ENCODE measurements at regions not wholly inside any gene's neighbourhood (a gene's known extent, or its start where the extent isn't known, plus 50 kb on each side); places are given as distances from the start of the nearest gene placed in this dataset.

DNA sequence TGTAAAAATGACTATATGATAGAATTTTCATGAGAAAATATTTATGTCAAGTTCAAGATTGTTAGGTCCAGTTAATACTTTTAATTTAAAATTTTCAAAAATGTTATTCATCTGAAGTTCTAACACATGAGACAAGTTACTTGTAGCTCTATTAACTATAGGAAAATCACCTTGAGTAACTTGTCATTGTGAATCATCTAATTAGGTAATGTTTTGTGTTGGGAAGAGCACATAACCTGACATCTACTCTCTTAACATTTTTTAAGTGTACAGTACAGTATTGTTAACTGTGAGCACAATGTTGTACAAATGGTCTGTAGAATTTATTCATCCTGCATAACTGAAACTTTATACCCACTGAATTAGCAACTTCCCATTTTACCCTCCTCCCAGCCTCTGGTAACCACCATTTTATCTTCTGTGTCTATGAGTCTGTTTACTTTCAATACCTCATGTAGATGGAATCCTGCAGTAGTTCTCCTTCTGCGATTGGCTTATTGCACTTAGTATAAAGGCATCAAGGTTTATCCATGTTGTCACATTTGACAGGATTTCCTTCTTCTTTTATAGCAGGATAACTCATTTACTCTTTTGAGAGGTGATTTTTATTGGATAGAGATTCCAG is 54.6 kb downstream of the ARL4A start:
- no peak overlapping the region for H3K4me3 ChIP-seq (ENCODE audit: low read depth, low read length)

GRCh38 chr7:12746211-12746610 is 58.8 kb downstream of the ARL4A start:
- no peak overlapping the region for H3K4me3 ChIP-seq (ENCODE audit: low read depth, low read length)

GRCh38 chr7:12747687-12748306 is 60.4 kb downstream of the ARL4A start:
- H3K4me3 ChIP-seq (ENCODE audit: low read depth, low read length): no peak overlapping the region

DNA sequence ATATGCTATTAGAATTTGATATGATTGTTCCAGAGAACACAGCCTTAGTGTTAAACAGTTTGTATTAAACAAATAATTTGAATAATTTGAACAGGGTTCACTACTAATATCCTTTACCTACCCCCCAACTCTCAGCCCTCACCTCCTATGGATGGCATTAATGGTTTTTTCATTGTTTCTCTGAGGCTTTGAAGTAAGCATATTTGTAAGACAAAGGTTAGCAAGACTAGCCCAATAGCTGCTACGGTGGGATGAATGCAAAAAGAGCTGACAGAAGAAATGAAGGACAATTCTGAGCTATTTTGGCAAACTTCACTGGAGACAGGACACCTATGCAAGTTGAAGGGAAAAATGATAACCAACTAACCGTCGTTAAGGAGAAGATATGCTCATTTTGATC is 61.6 kb downstream of the ARL4A start:
- H3K4me3 ChIP-seq (ENCODE audit: low read depth, low read length): no peak overlapping the region

DNA sequence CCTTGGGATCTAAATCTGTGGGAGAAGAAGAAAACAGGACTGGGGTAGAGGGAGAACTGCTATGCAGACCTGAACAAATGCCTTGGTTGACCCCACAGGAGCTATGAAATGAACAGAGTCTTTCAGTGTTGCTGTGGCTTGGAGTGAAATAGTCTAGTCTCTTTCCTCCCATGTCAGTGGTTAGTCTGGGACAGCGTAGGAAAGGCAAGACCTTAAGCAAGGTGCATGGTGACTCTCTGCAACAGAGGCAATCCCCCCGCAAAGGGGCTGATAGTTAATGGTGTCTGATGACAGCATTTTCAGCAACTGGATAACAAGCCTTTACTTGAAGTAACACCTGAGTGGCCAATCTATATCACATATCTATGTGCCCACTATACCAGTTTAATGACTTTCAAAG is 62.3 kb downstream of the ARL4A start:
- H3K4me3 ChIP-seq (ENCODE audit: low read depth, low read length): no peak overlapping the region

GRCh38 chr7:12751764-12752163 is 64.3 kb downstream of the ARL4A start:
- no peak overlapping the region for H3K4me3 ChIP-seq (ENCODE audit: low read depth, low read length)

DNA sequence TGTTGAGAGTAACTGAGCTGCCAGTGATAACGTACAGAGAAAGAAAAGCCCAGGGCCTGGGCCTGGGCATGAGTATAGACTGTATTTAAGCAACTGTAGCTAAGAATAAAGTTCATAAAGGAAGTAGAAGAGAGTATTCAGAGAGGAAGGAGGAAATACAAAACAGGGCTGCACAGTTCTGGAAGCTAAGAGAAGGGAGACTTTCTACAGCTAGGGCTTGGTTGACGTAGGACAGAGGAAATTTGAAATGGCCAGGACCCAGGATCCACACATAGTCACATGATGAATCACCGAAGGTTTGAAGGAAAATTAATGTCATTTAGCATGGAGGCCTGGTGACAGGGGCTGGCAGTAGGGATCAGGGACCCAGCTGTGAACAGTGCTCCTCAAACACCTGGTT is 66.7 kb downstream of the ARL4A start:
- no peak overlapping the region for H3K4me3 ChIP-seq (ENCODE audit: low read depth, low read length)

DNA sequence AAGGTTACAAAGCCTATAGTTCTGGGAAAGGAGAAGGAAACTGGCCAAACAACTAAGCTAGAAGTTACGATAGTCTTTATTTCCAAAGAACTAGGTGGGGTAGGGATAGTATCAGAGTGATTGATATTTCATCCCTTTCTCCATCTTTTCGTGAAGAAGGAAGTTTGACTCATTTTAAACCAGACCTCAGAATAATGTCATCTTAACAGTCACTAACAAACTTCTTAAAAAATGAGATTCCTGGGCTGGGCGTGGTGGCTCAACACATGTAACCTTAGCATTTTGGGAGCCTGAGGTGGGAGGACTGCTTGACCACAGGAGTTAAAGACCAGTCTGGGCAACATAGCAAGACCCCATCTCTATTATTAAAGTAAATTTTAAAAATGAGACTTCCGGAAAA is 69.4 kb downstream of the ARL4A start:
- H3K4me3 ChIP-seq (ENCODE audit: low read depth, low read length): no peak overlapping the region

- H3K4me3 ChIP-seq (ENCODE audit: low read depth, low read length): no peak overlapping the region
Observed at GRCh38 chr7:12757443-12757842, 70.0 kb downstream of the ARL4A start.

GRCh38 chr7:12759151-12759550 is 71.7 kb downstream of the ARL4A start:
- no peak overlapping the region for H3K4me3 ChIP-seq (ENCODE audit: low read depth, low read length)

DNA sequence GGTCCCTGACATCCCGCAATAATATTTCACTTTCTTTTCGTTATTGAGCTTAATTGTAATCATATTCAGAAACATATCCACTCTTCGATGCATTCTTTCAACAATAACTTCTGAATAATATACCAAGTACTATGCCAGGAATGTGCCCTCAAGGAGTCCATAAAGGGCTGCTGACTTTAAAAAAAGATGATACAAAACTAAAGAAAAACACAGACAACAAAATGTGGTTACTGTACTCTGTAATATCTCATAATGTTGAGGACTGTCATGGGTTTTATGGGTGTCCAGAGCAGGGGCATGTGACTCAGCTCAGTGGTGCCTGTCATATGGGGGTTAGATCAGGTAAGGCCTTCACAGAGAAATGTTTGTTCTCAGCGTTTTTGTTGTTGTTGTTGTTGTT is 73.7 kb downstream of the ARL4A start:
- H3K4me3 ChIP-seq (ENCODE audit: low read depth, low read length): no peak overlapping the region

GRCh38 chr7:12761691-12762090 is 74.3 kb downstream of the ARL4A start:
- no peak overlapping the region for H3K4me3 ChIP-seq (ENCODE audit: low read depth, low read length)

DNA sequence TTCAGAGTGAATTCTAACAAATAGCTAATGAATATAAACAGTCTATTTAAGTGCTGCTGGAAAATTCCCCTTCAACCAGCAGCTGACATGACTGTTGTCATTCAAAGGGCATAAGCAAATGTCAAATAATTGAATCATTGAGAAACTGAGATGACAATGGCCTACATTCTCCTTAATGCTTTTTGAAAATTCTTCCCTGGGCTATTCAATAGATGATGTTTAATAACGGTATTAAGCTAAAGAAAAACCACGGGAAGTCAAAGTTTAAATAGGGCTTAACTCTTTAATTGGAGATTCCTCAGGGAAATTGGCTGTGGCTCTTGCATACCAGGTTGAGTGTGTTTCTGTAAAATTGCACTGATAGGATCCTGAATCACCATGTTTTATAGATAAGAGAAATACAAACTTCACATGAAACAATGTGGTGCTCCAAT is 77.0 kb downstream of the ARL4A start:
- no peak overlapping the region for H3K4me3 ChIP-seq (ENCODE audit: low read depth, low read length)

GRCh38 chr7:12765431-12766100 is 78.1 kb downstream of the ARL4A start:
- no peak overlapping the region for H3K4me3 ChIP-seq (ENCODE audit: low read depth, low read length)

- H3K4me3 ChIP-seq (ENCODE audit: low read depth, low read length): no peak overlapping the region
Observed at GRCh38 chr7:12766416-12766815, 79.0 kb downstream of the ARL4A start.

DNA sequence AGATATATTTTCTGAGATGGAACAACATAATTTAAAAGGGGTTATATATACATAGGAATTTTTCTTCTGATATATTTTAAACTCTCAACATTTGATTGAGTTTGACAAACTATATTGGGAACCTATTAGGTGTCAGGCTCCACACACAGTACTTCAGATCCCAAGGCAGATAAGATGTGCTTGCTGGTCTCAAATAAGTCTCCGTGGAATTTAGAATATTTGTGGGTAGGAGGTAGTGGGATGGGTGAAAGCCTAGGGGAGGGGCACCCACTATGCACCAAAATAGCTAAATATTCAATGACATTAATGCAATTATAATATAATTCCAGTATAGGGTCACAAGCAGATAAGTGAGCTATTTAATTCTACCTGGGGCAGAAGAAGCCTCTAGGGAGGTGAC is 81.5 kb downstream of the ARL4A start:
- no peak overlapping the region for H3K4me3 ChIP-seq (ENCODE audit: low read depth, low read length)

DNA sequence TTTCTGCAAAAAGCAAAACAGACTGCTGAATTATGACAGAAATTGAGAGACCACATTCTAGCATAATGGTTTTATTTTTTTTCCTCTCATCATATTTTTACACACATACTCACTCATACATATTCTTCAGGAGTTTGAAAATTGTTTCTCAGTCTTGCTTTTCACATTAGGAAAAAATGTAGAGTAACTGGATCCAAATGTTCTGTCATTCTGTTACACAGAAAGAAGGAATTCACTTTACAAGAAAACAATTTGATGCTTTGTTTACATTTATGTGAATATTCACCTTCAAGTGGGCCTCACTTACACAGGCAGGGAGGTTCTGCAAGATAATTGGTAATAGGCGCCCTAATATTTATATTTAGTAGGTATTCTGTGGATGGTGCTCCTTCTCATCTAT is 82.0 kb downstream of the ARL4A start:
- no peak overlapping the region for H3K4me3 ChIP-seq (ENCODE audit: low read depth, low read length)

- H3K4me3 ChIP-seq (ENCODE audit: low read depth, low read length): no peak overlapping the region
Observed at GRCh38 chr7:12770227-12770975, 83.0 kb downstream of the ARL4A start.

DNA sequence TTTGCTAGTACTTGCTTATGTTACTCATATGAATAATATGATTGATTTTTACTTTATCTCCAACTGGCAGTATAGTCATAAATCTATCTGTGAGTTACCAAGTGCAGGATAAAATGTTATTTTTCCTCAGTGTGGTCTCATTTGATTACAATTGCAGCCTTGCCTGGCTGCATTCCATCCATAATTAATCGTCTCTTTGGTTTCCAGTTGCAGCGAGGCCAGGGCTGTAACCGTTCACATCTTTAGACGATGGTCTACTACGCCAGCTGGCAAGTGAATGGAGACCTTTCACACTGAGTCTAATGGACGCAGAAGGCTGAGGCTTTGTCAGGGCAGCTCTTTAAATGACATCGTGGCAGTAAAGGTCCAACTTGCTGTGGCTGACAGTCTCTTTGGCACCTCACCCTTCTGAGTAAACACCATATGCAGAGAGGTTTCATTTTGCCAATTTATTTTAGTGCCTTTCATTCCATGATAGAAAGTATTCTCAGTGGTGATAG is 84.0 kb downstream of the ARL4A start:
- H3K4me3 ChIP-seq (ENCODE audit: low read depth, low read length): no peak overlapping the region

DNA sequence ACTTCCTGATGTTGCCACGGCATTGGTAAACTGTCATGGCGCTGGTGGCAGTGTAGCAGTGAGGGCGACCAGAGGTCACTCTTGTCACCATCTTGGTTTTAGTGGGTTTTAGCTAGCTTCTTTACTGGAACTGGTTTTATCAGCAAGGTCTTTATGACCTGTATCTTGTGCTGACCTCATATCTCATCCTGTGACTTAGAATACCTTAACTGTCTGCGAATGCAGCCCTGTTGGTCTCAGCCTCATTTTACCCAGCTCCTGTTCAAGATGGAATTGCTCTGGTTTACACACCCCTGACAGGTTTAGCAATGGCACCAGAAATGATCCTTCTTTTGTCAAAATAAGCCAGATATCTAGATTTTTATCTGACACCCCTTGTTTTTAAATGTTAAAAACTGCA is 85.3 kb downstream of the ARL4A start:
- H3K4me3 ChIP-seq (ENCODE audit: low read depth, low read length): no peak overlapping the region

- H3K4me3 ChIP-seq (ENCODE audit: low read depth, low read length): no peak overlapping the region
Observed at GRCh38 chr7:12777257-12777656, 89.8 kb downstream of the ARL4A start.

- H3K4me3 ChIP-seq (ENCODE audit: low read depth, low read length): no peak overlapping the region
Observed at GRCh38 chr7:12779947-12780346, 92.5 kb downstream of the ARL4A start.
